ENCODE measurements at regions not wholly inside any gene's neighbourhood (a gene's known extent, or its start where the extent isn't known, plus 50 kb on each side); places are given as distances from the start of the nearest gene placed in this dataset.

- no peaks in the 10 kb centered on the region for H3K79me2 ChIP-seq (ENCODE audit: control insufficient read depth, insufficient read depth, low read length)
- no peak for TF ChIP-seq CTCF (conservative IDR thresholded peaks at IDR 0.05 in 1 of 2, IDR thresholded peaks at IDR 0.05 in 1 of 2; ENCODE audit: low read depth in 1 of 2, low read length in 2 of 2)
- TF ChIP-seq EZH2 (IDR thresholded peaks at IDR 0.05; ENCODE audit: low read length, missing control alignments): no peak
- no peak overlapping the region for H3K4me3 ChIP-seq (replicated peaks in 1 of 4; ENCODE audit: control extremely low read depth in 1 of 4, insufficient read depth in 1 of 4, low read depth in 3 of 4, low read length in 4 of 4)
- no peak overlapping the region for H3K4me2 ChIP-seq (ENCODE audit: extremely low read depth, insufficient read depth, low read length)
- DNase-seq (ENCODE audit: low read depth in 2 of 2): no peak
- H3K9ac ChIP-seq (ENCODE audit: insufficient read depth, low read length): no peak overlapping the region
- H3K27me3 ChIP-seq (ENCODE audit: control insufficient read depth, insufficient read depth, low read length): no peaks in the 10 kb centered on the region
- H3K36me3 ChIP-seq (ENCODE audit: control insufficient read depth, insufficient read depth, low read length): no peaks in the 10 kb centered on the region
- H3K27ac ChIP-seq (ENCODE audit: insufficient read depth, low read length): no peak overlapping the region
- H3K4me1 ChIP-seq (ENCODE audit: control insufficient read depth, extremely low read depth, insufficient read depth, low read length): no peaks in the 10 kb centered on the region
- H2AFZ ChIP-seq (ENCODE audit: low read length): no peak overlapping the region
- H3K9me3 ChIP-seq (ENCODE audit: control insufficient read depth, insufficient read depth, low read depth, low read length): no peaks in the 10 kb centered on the region
- no peaks in the 10 kb centered on the region for H4K20me1 ChIP-seq (ENCODE audit: control insufficient read depth, extremely low read depth, insufficient read depth, low read length)
Measured at GRCh38 chr9:1267581-1267980, 217.4 kb downstream of the DMRT2 start.

GRCh38 chr9:1269533-1270315 is 219.6 kb downstream of the DMRT2 start:
- H3K4me3 ChIP-seq (replicated peaks in 1 of 4; ENCODE audit: control extremely low read depth in 1 of 4, insufficient read depth in 1 of 4, low read depth in 3 of 4, low read length in 4 of 4): no peak overlapping the region
- no peaks in the 10 kb centered on the region for H3K36me3 ChIP-seq (ENCODE audit: control insufficient read depth, insufficient read depth, low read length)
- no peak overlapping the region for H3K4me2 ChIP-seq (ENCODE audit: extremely low read depth, insufficient read depth, low read length)
- H3K27ac ChIP-seq (ENCODE audit: insufficient read depth, low read length): no peak overlapping the region
- no peak overlapping the region for H2AFZ ChIP-seq (ENCODE audit: low read length)
- TF ChIP-seq EZH2 (IDR thresholded peaks at IDR 0.05; ENCODE audit: low read length, missing control alignments): no peak
- no peak for TF ChIP-seq CTCF (conservative IDR thresholded peaks at IDR 0.05 in 1 of 2, IDR thresholded peaks at IDR 0.05 in 1 of 2; ENCODE audit: low read depth in 1 of 2, low read length in 2 of 2)
- no peaks in the 10 kb centered on the region for H3K4me1 ChIP-seq (ENCODE audit: control insufficient read depth, extremely low read depth, insufficient read depth, low read length)
- H3K9me3 ChIP-seq (ENCODE audit: control insufficient read depth, insufficient read depth, low read depth, low read length): no peaks in the 10 kb centered on the region
- H3K27me3 ChIP-seq (ENCODE audit: control insufficient read depth, insufficient read depth, low read length): no peaks in the 10 kb centered on the region
- H4K20me1 ChIP-seq (ENCODE audit: control insufficient read depth, extremely low read depth, insufficient read depth, low read length): no peaks in the 10 kb centered on the region
- no peaks in the 10 kb centered on the region for H3K79me2 ChIP-seq (ENCODE audit: control insufficient read depth, insufficient read depth, low read length)
- no peak for DNase-seq (ENCODE audit: low read depth in 2 of 2)
- no peak overlapping the region for H3K9ac ChIP-seq (ENCODE audit: insufficient read depth, low read length)

- Histone ChIP-seq H3K79me2 (ENCODE audit: control insufficient read depth, insufficient read depth, low read length) (no peaks in the 10 kb centered on the region), H3K27ac (ENCODE audit: insufficient read depth, low read length) (no peak overlapping the region), H3K4me2 (ENCODE audit: extremely low read depth, insufficient read depth, low read length) (no peak overlapping the region), H4K20me1 (ENCODE audit: control insufficient read depth, extremely low read depth, insufficient read depth, low read length) (no peaks in the 10 kb centered on the region), H2AFZ (ENCODE audit: low read length) (no peak overlapping the region), H3K36me3 (ENCODE audit: control insufficient read depth, insufficient read depth, low read length) (no peaks in the 10 kb centered on the region), H3K27me3 (ENCODE audit: control insufficient read depth, insufficient read depth, low read length) (no peaks in the 10 kb centered on the region), H3K4me1 (ENCODE audit: control insufficient read depth, extremely low read depth, insufficient read depth, low read length) (no peaks in the 10 kb centered on the region), H3K9ac (ENCODE audit: insufficient read depth, low read length) (no peak overlapping the region), H3K4me3 (replicated peaks in 1 of 4; ENCODE audit: control extremely low read depth in 1 of 4, insufficient read depth in 1 of 4, low read depth in 3 of 4, low read length in 4 of 4) (no peak overlapping the region), H3K9me3 (ENCODE audit: control insufficient read depth, insufficient read depth, low read depth, low read length) (no peaks in the 10 kb centered on the region)
- DNase-seq (ENCODE audit: low read depth in 2 of 2): no peak
- no peak for TF ChIP-seq EZH2 (IDR thresholded peaks at IDR 0.05; ENCODE audit: low read length, missing control alignments)
- TF ChIP-seq CTCF (conservative IDR thresholded peaks at IDR 0.05 in 1 of 2, IDR thresholded peaks at IDR 0.05 in 1 of 2; ENCODE audit: low read depth in 1 of 2, low read length in 2 of 2): no peak
Measured at GRCh38 chr9:1271367-1271766, 221.2 kb downstream of the DMRT2 start.

Data from fibroblast of lung (primary cell).